Mucosa of stomach (tissue), 1 donor: ENCODE measurements at regions not wholly inside any gene's neighbourhood (a gene's known extent, or its start where the extent isn't known, plus 50 kb on each side); places are given as distances from the start of the nearest gene placed in this dataset.
"Not testable (repeated sequence)": the region's sequence is repeated elsewhere in the genome, so short reads cannot be mapped to it uniquely, and the experiment has no call there.

Experiments used
- H3K27me3 ChIP-seq: one replicate; pipeline ENCODE4 v1.7.0; 2013; ENCODE audit warnings: mild to moderate bottlenecking, low read length; ENCODE audit not compliant: control insufficient read depth, insufficient read depth
- H3K36me3 ChIP-seq: one replicate; pipeline ENCODE4 v1.7.0; 2013; ENCODE audit warnings: low read length; ENCODE audit not compliant: control insufficient read depth, insufficient read depth
- H3K4me1 ChIP-seq: one replicate; pipeline ENCODE4 v1.7.0; 2013; ENCODE audit warnings: mild to moderate bottlenecking, low read length; ENCODE audit not compliant: control insufficient read depth, insufficient read depth
- H3K4me3 ChIP-seq: one replicate; pipeline ENCODE4 v1.7.0; 2013; ENCODE audit warnings: low read length
- H3K9ac ChIP-seq: one replicate; pipeline ENCODE4 v1.7.0; 2013; ENCODE audit warnings: mild to moderate bottlenecking, low read length, moderate library complexity
- H3K9me3 ChIP-seq: one replicate; pipeline ENCODE4 v1.7.0; 2013; ENCODE audit warnings: mild to moderate bottlenecking, low read length, moderate library complexity; ENCODE audit not compliant: control insufficient read depth
- donor health status: Pancreatic carcinoma.

- no peak overlapping the region for H3K9ac ChIP-seq
- no peaks in the 10 kb centered on the region for H3K36me3 ChIP-seq
- no peak overlapping the region for H3K4me3 ChIP-seq
- H3K4me1 ChIP-seq, result no peaks in the 10 kb centered on the region
- H3K27me3 ChIP-seq, result no peaks in the 10 kb centered on the region
- no peaks in the 10 kb centered on the region for H3K9me3 ChIP-seq
These were observed 153.3 kb upstream of the ERCC6L2 start for GRCh38 chr9:95722141-95722540.

GRCh38 chr9:95721061-95721531 lies 154.4 kb upstream of the ERCC6L2 start:
- no peaks in the 10 kb centered on the region for H3K4me1 ChIP-seq
- H3K27me3 ChIP-seq, result no peaks in the 10 kb centered on the region
- H3K9ac ChIP-seq, result no peak overlapping the region
- H3K9me3 ChIP-seq, result no peaks in the 10 kb centered on the region
- H3K36me3 ChIP-seq, result no peaks in the 10 kb centered on the region
- H3K4me3 ChIP-seq, result no peak overlapping the region

DNA sequence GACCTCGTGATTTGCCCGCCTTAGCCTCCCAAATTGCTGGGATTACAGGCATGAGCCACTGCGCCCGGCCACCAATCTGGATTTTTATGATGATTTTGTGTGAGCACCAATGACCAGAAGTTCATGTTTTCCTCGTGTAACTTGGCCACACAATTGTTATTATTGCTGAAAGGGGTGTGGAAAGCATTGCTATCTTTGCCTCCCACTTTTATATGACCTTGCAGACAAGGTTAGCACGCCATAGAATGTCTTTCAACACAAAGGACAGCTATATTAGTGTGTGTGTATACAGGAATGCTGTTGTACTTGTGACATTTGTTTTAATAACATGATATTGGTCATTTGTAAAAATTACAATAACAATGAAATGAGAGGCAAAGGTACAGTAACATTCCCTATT lies 155.0 kb upstream of the ERCC6L2 start:
- Histone ChIP-seq H3K36me3 (no peaks in the 10 kb centered on the region), H3K9ac (no peak overlapping the region), H3K4me3 (no peak overlapping the region), H3K9me3 (no peaks in the 10 kb centered on the region), H3K27me3 (no peaks in the 10 kb centered on the region), H3K4me1 (no peaks in the 10 kb centered on the region)

DNA sequence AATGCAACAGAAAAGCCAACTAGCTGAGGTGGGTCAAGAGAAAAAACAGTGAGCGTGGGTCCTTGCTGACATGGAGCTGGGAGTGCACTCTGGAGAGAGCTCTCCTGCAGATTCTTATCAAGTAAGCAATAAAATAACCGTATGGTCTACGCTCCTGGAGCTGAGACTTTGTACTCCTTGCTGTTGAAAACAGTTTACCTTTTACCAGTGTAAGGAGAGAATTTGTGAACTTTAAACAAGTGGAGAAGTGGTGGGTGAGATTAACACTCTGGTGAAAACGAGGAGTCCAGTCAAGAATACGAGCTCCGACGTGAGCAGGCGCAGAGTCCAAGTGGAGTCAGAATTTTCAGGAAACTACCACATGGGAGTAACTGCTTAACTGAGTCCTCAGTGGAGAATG lies 156.1 kb upstream of the ERCC6L2 start:
- Histone ChIP-seq H3K4me1 (no peaks in the 10 kb centered on the region), H3K36me3 (no peaks in the 10 kb centered on the region), H3K27me3 (no peaks in the 10 kb centered on the region), H3K4me3 (no peak overlapping the region), H3K9me3 (no peaks in the 10 kb centered on the region), H3K9ac (no peak overlapping the region)

GRCh38 chr9:95718263-95718662 lies 157.2 kb upstream of the ERCC6L2 start:
- no peaks in the 10 kb centered on the region for H3K4me1 ChIP-seq
- H3K9me3 ChIP-seq, result no peaks in the 10 kb centered on the region
- H3K36me3 ChIP-seq, result no peaks in the 10 kb centered on the region
- no peak overlapping the region for H3K4me3 ChIP-seq
- H3K9ac ChIP-seq, result no peak overlapping the region
- no peaks in the 10 kb centered on the region for H3K27me3 ChIP-seq

DNA sequence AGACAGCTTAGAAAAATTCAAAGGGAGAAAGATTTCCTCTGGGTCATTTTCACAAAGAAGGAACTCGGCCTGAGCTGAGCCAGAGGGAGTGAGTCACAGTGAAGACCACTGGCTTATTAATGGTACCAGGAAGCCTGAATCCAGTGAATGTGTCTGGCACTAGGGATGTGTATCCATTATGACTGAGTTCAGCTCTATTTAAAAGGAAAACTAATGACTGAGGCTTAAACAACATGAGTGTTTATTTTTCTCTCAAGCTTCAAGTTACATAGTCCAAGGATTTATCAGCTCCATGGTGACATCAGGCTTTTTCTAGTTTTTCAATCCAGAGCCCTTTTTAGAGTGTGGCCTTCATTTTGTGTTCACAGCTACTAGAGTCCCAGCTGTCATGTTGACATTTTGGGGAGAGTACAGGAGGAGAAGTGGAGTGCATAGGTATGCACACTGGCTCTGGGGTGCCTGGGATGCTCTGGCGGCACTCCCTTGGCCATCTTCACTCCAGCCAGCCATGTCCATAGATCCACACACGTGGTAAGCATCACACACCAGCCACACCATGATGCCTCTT lies 159.5 kb upstream of the ERCC6L2 start:
- no peaks in the 10 kb centered on the region for H3K27me3 ChIP-seq
- H3K9me3 ChIP-seq, result no peaks in the 10 kb centered on the region
- H3K4me1 ChIP-seq, result no peaks in the 10 kb centered on the region
- H3K4me3 ChIP-seq, result no peak overlapping the region
- no peak overlapping the region for H3K9ac ChIP-seq
- H3K36me3 ChIP-seq, result no peaks in the 10 kb centered on the region

DNA sequence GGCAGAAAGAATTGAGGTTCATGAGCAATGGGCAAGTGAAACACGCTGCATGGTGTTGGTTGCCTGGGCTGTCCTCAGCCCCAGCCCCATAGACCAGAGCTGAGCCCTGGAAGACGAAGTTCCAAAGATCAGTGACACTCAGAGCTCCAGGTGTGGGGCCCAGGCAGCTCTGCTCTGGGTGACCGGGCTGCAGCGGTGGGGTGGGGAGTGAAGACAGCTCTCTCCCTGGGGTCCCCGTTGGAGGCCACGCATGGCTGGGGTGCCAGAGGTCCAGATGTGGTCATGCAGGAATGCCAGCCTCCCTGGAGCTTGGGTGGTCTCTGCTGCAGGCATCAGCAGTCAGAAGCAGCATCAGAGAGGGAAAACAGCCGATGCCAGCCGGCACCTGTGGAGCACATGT lies 165.0 kb upstream of the ERCC6L2 start:
- Histone ChIP-seq H3K9ac (no peak overlapping the region), H3K9me3 (no peaks in the 10 kb centered on the region), H3K4me3 (no peak overlapping the region), H3K4me1 (no peaks in the 10 kb centered on the region), H3K36me3 (no peaks in the 10 kb centered on the region), H3K27me3 (no peaks in the 10 kb centered on the region)

GRCh38 chr9:95696701-95697100 lies 178.8 kb upstream of the ERCC6L2 start:
- no peak overlapping the region for H3K4me3 ChIP-seq
- no peaks in the 10 kb centered on the region for H3K9me3 ChIP-seq
- no peaks in the 10 kb centered on the region for H3K36me3 ChIP-seq
- H3K27me3 ChIP-seq, result no peaks in the 10 kb centered on the region
- H3K4me1 ChIP-seq, result no peaks in the 10 kb centered on the region
- H3K9ac ChIP-seq, result no peak overlapping the region

DNA sequence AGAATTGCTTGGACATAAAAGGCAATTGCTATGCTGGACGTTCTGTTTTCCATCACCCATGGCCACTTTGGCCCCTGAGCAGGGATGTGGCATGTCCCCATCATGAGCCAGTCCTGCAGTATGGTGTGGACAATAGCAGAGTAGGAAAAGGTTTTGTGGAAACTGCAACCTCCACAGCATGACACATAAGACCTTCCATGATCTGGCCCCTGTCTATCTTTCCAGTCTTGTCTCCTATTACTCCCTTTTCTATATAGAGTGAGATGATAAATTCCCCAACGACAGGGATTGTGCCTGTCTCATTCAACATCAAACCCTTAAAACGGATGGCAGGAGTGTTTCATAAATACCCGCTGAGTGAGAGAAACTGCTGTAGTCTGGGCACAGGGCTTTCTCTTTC lies 174.7 kb upstream of the PTCH1 start:
- Histone ChIP-seq H3K4me1 (no peaks in the 10 kb centered on the region), H3K36me3 (no peaks in the 10 kb centered on the region), H3K9me3 (no peaks in the 10 kb centered on the region), H3K9ac (no peak overlapping the region), H3K27me3 (no peaks in the 10 kb centered on the region), H3K4me3 (no peak overlapping the region)

GRCh38 chr9:95689669-95690068 lies 172.9 kb upstream of the PTCH1 start:
- Histone ChIP-seq H3K9me3 (no peaks in the 10 kb centered on the region), H3K27me3 (no peaks in the 10 kb centered on the region), H3K4me3 (no peak overlapping the region), H3K4me1 (no peaks in the 10 kb centered on the region), H3K9ac (no peak overlapping the region), H3K36me3 (no peaks in the 10 kb centered on the region)

DNA sequence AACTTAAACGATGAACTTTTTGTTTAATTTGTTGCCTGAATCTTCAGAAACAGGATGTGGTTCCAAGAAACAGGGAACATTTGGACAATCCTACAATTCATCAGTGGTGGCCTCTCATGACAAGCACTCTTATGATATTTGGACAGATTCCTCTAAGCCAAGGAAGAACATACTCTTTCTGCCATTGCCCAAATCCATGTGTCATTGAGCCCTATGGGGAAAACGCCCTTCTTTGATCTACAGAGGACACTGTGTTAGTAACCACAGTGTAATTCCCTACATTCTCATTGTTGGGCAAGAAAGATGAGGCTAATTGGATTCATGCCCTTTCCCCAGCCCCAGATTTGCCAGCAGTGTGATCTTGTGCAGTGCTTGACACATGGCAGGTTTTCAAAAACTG lies 167.7 kb upstream of the PTCH1 start:
- Histone ChIP-seq H3K27me3 (no peaks in the 10 kb centered on the region), H3K9ac (no peak overlapping the region), H3K4me1 (no peaks in the 10 kb centered on the region), H3K36me3 (no peaks in the 10 kb centered on the region), H3K9me3 (no peaks in the 10 kb centered on the region), H3K4me3 (no peak overlapping the region)

- not testable (repeated sequence) for H3K27me3 ChIP-seq, H3K4me3 ChIP-seq, H3K4me1 ChIP-seq, H3K9ac ChIP-seq, H3K9me3 ChIP-seq, H3K36me3 ChIP-seq
These were observed 163.5 kb upstream of the PTCH1 start for GRCh38 chr9:95680306-95680705.

DNA sequence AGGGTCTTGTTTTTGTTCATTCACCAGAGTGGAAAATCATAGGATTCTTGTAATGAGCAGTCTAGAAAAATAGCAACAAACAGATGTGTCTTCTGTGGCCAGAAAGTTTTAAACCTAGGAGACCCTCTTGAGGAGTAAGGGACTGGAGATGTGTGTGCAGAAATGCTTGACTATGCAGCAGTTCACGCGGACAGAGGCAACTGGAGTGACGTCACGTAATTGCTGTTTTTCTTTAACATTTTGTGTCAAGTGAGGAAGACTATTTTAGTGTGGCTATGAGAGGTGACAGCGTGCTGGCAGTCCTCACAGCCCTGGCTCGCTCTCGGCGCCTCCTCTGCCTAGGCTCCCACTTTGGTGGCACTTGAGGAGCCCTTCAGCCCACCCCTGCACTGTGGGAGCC lies 163.1 kb upstream of the PTCH1 start:
- no peak overlapping the region for H3K4me3 ChIP-seq
- H3K27me3 ChIP-seq, result no peaks in the 10 kb centered on the region
- no peak overlapping the region for H3K9ac ChIP-seq
- H3K36me3 ChIP-seq, result no peaks in the 10 kb centered on the region
- no peaks in the 10 kb centered on the region for H3K9me3 ChIP-seq
- H3K4me1 ChIP-seq, result no peaks in the 10 kb centered on the region
